WTC11 (cell line): ENCODE measurements at regions not wholly inside any gene's neighbourhood (a gene's known extent, or its start where the extent isn't known, plus 50 kb on each side); places are given as distances from the start of the nearest gene placed in this dataset.

Experiments used
- ATAC-seq: fragments of 200-7000 bp; cut with Tn5 transposase; 2 replicates; pipeline ENCODE4 v1.10.0; 2021; ENCODE audit warnings: mild to moderate bottlenecking, moderate library complexity
- CTCF ChIA-PET: fragments of 300-600 bp; sonication (Branson Sonifier 250); formaldehyde crosslinking; loops from one replicate; lab custom pipeline; 2021; ENCODE audit warnings: antibody characterized with exemption; lab: Charles Lee
- POLR2A ChIA-PET: fragments of 350-600 bp; sonication (Branson Sonifier 250); formaldehyde crosslinking; loops from one replicate; lab custom pipeline; 2021; ENCODE audit warnings: antibody characterized with exemption; lab: Charles Lee
- DNase-seq: peaks from one replicate; pipeline ENCODE4 v3.0.0; 2021; ENCODE audit warnings: low spot score
- H3K27ac Mint-ChIP-seq: 2 replicates; pipeline ENCODE4 v1.8.0; 2021; ENCODE audit warnings: mixed read lengths
- H3K27me3 Mint-ChIP-seq: 2 replicates; pipeline ENCODE4 v1.8.0; 2021; ENCODE audit warnings: low read depth, mild to moderate bottlenecking, moderate library complexity, mixed read lengths
- H3K36me3 Mint-ChIP-seq: 2 replicates; pipeline ENCODE4 v1.8.0; 2021; ENCODE audit warnings: mixed read lengths
- H3K4me1 Mint-ChIP-seq: 2 replicates; pipeline ENCODE4 v1.8.0; 2022; ENCODE audit warnings: mixed read lengths
- H3K4me3 Mint-ChIP-seq: 2 replicates; pipeline ENCODE4 v1.8.0; 2021; ENCODE audit warnings: mild to moderate bottlenecking, moderate library complexity, mixed read lengths
- H3K9me3 Mint-ChIP-seq: 2 replicates; pipeline ENCODE4 v1.8.0; 2021; ENCODE audit warnings: mixed read lengths
- CBFB ChIP-seq: sonication (generic); formaldehyde crosslinking; IDR thresholded peaks from 2 replicates; pipeline ENCODE4 v1.8.1; 2022; ENCODE audit warnings: mild to moderate bottlenecking, low read depth, missing genetic modification reagents
- CTCF ChIP-seq: fragments of 200-600 bp; IDR thresholded peaks from 2 replicates; pipeline ENCODE4 v1.8.0; 2022; ENCODE audit warnings: antibody characterized with exemption
- ESRRA ChIP-seq: sonication (generic); formaldehyde crosslinking; IDR thresholded peaks from 2 replicates; pipeline ENCODE4 v1.8.1; 2022; ENCODE audit warnings: mild to moderate bottlenecking, missing genetic modification reagents, borderline replicate concordance
- ETV6 ChIP-seq: sonication (generic); formaldehyde crosslinking; IDR thresholded peaks from 2 replicates; pipeline ENCODE4 v1.8.1; 2022; ENCODE audit warnings: mild to moderate bottlenecking, missing genetic modification reagents
- FOXP4 ChIP-seq: sonication (generic); formaldehyde crosslinking; IDR thresholded peaks from 2 replicates; pipeline ENCODE4 v1.8.0; 2022; ENCODE audit warnings: mild to moderate bottlenecking, missing genetic modification reagents
- HMGXB4 ChIP-seq: sonication (generic); formaldehyde crosslinking; IDR thresholded peaks from 2 replicates; pipeline ENCODE4 v1.8.1; 2023; ENCODE audit warnings: mild to moderate bottlenecking, moderate library complexity, missing genetic modification reagents
- IRF1 ChIP-seq: sonication (generic); formaldehyde crosslinking; IDR thresholded peaks from 2 replicates; pipeline ENCODE4 v1.8.0; 2023; ENCODE audit warnings: missing genetic modification reagents
- JUN ChIP-seq: sonication (generic); formaldehyde crosslinking; IDR thresholded peaks from 2 replicates; pipeline ENCODE4 v1.8.0; 2023; ENCODE audit warnings: mild to moderate bottlenecking, missing genetic modification reagents
- NR1H2 ChIP-seq: sonication (generic); formaldehyde crosslinking; IDR thresholded peaks from 2 replicates; pipeline ENCODE4 v1.9.0; 2021; ENCODE audit warnings: mild to moderate bottlenecking, moderate library complexity, missing genetic modification reagents
- OVOL2 ChIP-seq: fragments of 250-450 bp; sonication (Bioruptor Pico); IDR thresholded peaks from 2 replicates; pipeline ENCODE4 v1.9.0; 2021; ENCODE audit warnings: mild to moderate bottlenecking, borderline replicate concordance
- RORB ChIP-seq: fragments of 250-450 bp; sonication (Bioruptor Pico); IDR thresholded peaks from 2 replicates; pipeline ENCODE4 v1.9.0; 2021; ENCODE audit warnings: mild to moderate bottlenecking
- ZBTB21 ChIP-seq: sonication (generic); formaldehyde crosslinking; IDR thresholded peaks from 2 replicates; pipeline ENCODE4 v1.8.1; 2023; ENCODE audit warnings: mild to moderate bottlenecking, missing genetic modification reagents, borderline replicate concordance
- ZMAT4 ChIP-seq: fragments of 250-450 bp; sonication (Bioruptor Pico); IDR thresholded peaks from 2 replicates; pipeline ENCODE4 v1.9.0; 2021; ENCODE audit warnings: mild to moderate bottlenecking
- ZNF219 ChIP-seq: sonication (generic); formaldehyde crosslinking; IDR thresholded peaks from 2 replicates; pipeline ENCODE4 v1.8.0; 2023; ENCODE audit warnings: missing genetic modification reagents, mild to moderate bottlenecking, borderline replicate concordance
- ZNF416 ChIP-seq: fragments of 250-450 bp; sonication (Bioruptor Pico); IDR thresholded peaks from 2 replicates; pipeline ENCODE4 v1.9.0; 2021; ENCODE audit warnings: mild to moderate bottlenecking, inconsistent platforms
- ZNF532 ChIP-seq: fragments of 250-450 bp; sonication (Bioruptor Pico); IDR thresholded peaks from 2 replicates; pipeline ENCODE4 v1.9.0; 2021; ENCODE audit warnings: mild to moderate bottlenecking, borderline replicate concordance

GRCh38 chr1:115419571-115419970, 81.5 kb upstream of the NGF start:
- ChIA-PET CTCF (no interaction called here), POLR2A (no interaction called here)
- Mint-ChIP-seq H3K4me3 (no peak overlapping the region), H3K9me3 (peaks cover 16% of the 10 kb centered on the region), H3K27me3 (no peaks in the 10 kb centered on the region; the same call in 1 of the 2 replicates), H3K4me1 (no peaks in the 10 kb centered on the region), H3K36me3 (peaks cover 6% of the 10 kb centered on the region; the same call in 1 of the 2 replicates), H3K27ac (no peak overlapping the region)
- ATAC-seq (no peak), DNase-seq (no peak)
- TF ChIP-seq NR1H2 (CRISPR knock-in tag) (no peak), ZNF416 (no peak), CBFB (no peak), IRF1 (CRISPR knock-in tag) (no peak), ZMAT4 (CRISPR knock-in tag) (no peak), ETV6 (CRISPR knock-in tag) (no peak), ZBTB21 (CRISPR knock-in tag) (no peak), JUN (CRISPR knock-in tag) (no peak), ESRRA (CRISPR knock-in tag) (no peak), FOXP4 (CRISPR knock-in tag) (no peak), ZNF532 (CRISPR knock-in tag) (no peak), CTCF (no peak), ZNF219 (CRISPR knock-in tag) (no peak), RORB (CRISPR knock-in tag) (no peak), HMGXB4 (CRISPR knock-in tag) (no peak), OVOL2 (no peak)
